ENCODE measurements at regions not wholly inside any gene's neighbourhood (a gene's known extent, or its start where the extent isn't known, plus 50 kb on each side); places are given as distances from the start of the nearest gene placed in this dataset.

DNA sequence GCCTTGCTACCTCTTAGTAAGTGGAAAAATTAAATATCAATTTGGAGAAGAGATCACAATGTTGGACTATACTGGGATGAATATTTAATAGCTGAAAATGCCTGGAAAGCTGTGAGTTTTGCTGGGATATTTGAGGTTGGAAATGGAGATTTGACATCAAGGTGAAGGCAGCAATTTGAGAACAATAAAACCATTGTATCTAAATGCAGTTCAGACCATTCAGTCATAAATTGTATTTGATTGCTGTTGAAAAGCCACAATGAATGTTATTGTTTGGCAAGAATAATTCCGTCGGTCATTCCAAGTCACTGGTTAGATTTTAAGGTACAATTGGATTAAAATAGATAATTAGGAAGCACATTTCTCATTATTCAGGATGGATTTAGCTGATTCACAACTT lies 325.6 kb downstream of the HRH4 start:
- H3K27ac ChIP-seq: no peak overlapping the region
- TF ChIP-seq, protein P1, sequence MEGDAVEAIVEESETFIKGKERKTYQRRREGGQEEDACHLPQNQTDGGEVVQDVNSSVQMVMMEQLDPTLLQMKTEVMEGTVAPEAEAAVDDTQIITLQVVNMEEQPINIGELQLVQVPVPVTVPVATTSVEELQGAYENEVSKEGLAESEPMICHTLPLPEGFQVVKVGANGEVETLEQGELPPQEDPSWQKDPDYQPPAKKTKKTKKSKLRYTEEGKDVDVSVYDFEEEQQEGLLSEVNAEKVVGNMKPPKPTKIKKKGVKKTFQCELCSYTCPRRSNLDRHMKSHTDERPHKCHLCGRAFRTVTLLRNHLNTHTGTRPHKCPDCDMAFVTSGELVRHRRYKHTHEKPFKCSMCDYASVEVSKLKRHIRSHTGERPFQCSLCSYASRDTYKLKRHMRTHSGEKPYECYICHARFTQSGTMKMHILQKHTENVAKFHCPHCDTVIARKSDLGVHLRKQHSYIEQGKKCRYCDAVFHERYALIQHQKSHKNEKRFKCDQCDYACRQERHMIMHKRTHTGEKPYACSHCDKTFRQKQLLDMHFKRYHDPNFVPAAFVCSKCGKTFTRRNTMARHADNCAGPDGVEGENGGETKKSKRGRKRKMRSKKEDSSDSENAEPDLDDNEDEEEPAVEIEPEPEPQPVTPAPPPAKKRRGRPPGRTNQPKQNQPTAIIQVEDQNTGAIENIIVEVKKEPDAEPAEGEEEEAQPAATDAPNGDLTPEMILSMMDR (conservative IDR thresholded peaks at IDR 0.05): no peak
- TF ChIP-seq ZFX (IDR thresholded peaks at IDR 0.05): no peak

DNA sequence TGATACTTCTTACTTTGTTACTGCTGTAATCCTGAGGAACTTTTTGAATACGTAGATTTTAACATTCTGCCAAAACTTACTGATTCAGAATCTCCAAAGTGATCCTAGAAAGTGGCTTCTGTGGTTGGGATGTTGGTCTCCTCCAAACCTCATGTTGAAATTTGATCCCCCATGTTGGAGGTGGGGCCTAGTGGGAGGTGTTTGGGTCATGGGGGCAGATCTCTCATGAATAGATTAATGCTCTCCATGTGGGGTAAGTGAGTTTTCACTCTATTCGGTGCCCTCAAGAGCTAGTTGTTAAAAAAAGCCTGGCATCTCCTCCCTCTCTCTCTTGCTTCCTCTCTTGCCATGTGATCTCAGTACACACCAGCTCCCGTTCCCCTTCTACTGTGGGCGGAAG lies 329.9 kb downstream of the HRH4 start:
- TF ChIP-seq, protein P1 (conservative IDR thresholded peaks at IDR 0.05): no peak
- no peak for TF ChIP-seq ZFX (IDR thresholded peaks at IDR 0.05)
- no peak overlapping the region for H3K27ac ChIP-seq

DNA sequence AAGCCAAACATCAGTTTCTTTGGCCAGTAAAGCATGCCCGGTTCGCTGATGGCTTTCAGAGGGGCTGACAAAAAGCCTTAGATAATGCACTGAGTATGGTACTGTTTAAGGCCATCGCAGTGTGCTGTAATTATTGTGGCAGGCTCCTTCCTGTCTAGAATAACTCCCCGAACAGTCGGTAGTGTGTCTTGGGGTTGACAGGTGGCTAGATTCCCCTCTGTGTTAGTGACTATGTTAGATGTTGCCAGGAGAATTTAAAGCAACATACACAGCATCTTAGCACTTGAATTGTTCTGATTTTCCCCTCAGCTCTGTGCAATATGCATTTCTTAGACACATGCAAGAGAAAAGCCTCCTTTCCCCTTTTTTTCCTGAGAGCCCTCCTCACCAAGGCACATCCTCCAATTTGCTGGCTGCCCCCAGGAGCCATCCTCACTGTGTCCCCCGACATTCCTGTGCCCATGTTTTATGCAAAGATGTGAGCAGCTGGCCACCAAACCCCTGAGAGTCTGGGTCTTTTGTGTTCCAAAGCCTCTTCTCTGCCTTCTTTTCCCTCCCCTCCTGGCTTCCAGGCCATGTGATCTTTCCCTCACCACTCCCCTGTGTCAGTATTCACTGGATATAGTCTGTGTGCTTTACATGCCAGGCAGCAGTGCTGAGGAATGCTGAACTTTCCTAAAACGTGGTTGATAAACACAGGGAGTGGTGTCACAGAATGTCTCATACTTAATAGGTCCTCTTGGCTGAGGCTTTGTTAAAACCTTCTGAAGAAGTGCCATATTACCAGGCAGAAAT lies 331.5 kb downstream of the HRH4 start:
- TF ChIP-seq, protein P1 (conservative IDR thresholded peaks at IDR 0.05): no peak
- no peak for TF ChIP-seq ZFX (IDR thresholded peaks at IDR 0.05)
- no peak overlapping the region for H3K27ac ChIP-seq

DNA sequence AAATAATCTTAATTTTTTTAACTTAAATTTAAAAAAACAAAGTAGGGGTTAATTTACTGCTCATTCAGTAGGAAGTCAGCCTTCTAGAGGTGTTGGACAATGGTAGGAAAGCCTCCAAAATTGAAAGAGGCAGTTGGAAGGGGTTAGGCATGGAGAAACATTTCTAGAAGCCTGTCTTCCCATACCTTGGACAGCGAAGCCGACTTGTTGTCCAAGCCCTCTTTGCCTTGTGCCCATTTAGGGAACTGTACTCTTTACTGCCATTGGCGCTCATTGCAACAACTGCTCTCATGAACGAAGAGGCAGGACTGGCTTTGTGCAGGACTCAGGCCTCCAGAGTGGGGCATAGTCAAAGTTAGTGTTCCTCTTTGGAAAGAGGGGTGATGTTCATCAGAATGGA lies 333.3 kb downstream of the HRH4 start:
- no peak for TF ChIP-seq ZFX (IDR thresholded peaks at IDR 0.05)
- TF ChIP-seq, protein P1 (conservative IDR thresholded peaks at IDR 0.05): no peak
- H3K27ac ChIP-seq: no peak overlapping the region

DNA sequence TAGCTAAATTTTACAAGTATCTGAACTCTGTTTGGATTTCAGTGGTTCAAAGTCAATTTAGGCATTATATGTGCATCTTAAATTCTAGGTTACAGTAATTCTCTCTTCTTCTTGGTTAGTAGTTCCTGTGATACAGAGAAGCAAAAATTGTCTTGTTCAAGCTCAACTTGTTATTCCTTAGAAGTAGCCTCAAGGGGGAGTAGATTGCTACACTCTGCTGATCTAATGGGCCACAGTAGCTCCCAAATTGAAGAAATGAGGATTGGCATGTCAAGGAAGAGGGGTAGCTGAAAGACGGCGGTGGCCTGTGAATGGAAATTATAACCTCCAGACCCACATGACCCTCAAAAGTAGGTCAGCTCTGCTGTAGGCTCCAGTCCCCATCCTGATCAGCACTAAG lies 334.7 kb downstream of the HRH4 start:
- TF ChIP-seq, protein P1 (conservative IDR thresholded peaks at IDR 0.05): peak; percentile 15
- TF ChIP-seq ZFX (IDR thresholded peaks at IDR 0.05): no peak
- H3K27ac ChIP-seq: no peak overlapping the region

DNA sequence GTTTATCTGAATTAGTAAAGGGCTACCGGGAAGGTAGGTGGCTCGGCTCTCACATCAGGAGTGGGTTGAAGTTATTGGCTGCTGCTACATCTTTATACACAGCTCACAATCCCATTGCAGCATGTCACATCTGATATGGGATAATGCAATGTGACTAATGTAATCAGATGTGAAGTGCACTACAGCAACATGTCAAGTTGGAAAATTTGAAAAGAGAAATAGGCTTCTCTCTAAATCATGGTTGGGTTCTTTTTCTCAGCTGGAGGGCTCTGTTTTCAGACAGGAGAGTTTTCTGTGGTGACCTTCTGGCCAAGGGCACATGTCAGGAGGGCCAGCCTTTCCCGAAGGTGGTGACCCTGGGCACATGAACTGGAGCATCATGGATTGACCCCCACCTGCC lies 337.5 kb downstream of the HRH4 start:
- H3K27ac ChIP-seq: no peak overlapping the region
- TF ChIP-seq, protein P1 (conservative IDR thresholded peaks at IDR 0.05): no peak
- TF ChIP-seq ZFX (IDR thresholded peaks at IDR 0.05): no peak

DNA sequence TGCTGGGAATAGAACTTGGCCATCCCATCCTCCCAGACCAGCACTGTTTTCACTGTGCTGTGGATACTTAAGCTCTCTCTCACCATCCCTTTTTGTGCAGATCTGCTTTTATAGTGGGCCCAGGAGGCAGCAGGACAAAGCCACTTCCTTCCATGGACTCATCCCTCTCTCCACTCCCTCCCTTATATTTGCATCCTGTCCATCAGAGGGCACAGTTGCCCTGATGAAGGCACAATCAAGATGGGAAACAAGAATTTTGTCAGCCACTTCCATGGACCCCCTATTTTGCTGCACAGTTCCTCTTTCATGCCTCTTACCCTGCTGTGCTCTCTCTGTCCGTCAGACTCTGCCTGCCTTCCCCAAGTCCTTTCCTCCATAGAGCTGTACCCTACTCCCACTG lies 338.7 kb downstream of the HRH4 start:
- TF ChIP-seq ZFX (IDR thresholded peaks at IDR 0.05): no peak
- TF ChIP-seq, protein P1 (conservative IDR thresholded peaks at IDR 0.05): peak; percentile 33

More for the DNA sequence above, 338.7 kb downstream of the HRH4 start:
- peak overlapping the region; percentile 84 for H3K27ac ChIP-seq
